Coronary artery (tissue), 2 donors: ENCODE measurements at regions not wholly inside any gene's neighbourhood (a gene's known extent, or its start where the extent isn't known, plus 50 kb on each side); places are given as distances from the start of the nearest gene placed in this dataset.
A peak's percentile ranks its signal among the peaks of the same experiment; 100 is the strongest.

Source experiments
- DNase-seq: peaks from one replicate; pipeline ENCODE4 v3.0.0-alpha.2; 2017; ENCODE audit warnings: low spot score
- H3K27ac ChIP-seq, 2 donors: fragments of 200-600 bp; sonication (generic); one replicate each; pipeline ENCODE4 v1.5.1; 2016 to 2019
- H3K4me3 ChIP-seq: fragments of 200-600 bp; sonication (generic); 2 replicates; pipeline ENCODE4 v1.5.1; 2016; ENCODE audit warnings: mild to moderate bottlenecking, moderate library complexity
- TF ChIP-seq, protein P1 (sequence below): fragments of 200-600 bp; sonication (generic); IDR thresholded peaks from one replicate; pipeline ENCODE4 v1.5.1; 2019; ENCODE audit warnings: antibody characterized with exemption

DNA sequence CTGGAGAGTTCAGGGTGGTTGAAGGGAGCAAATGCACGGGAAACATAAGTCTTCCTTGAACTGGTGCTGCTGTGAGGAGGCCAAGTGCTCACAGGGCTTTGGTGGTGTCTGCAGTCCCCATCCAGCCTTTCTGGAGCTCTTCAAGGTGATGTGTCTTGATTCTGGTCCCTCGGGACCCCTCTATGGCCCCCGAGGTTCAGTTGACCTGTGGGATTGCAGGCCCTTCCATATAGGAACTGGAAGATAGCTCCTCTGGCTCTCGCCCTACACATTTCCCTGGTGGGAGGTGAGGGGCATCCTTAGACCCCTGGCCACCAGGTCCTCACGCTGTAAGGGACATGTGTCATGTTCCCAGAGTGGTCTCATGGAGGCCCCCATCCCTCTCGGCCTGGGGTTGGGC is 191.8 kb downstream of the GADD45G start:
- TF ChIP-seq, protein P1, sequence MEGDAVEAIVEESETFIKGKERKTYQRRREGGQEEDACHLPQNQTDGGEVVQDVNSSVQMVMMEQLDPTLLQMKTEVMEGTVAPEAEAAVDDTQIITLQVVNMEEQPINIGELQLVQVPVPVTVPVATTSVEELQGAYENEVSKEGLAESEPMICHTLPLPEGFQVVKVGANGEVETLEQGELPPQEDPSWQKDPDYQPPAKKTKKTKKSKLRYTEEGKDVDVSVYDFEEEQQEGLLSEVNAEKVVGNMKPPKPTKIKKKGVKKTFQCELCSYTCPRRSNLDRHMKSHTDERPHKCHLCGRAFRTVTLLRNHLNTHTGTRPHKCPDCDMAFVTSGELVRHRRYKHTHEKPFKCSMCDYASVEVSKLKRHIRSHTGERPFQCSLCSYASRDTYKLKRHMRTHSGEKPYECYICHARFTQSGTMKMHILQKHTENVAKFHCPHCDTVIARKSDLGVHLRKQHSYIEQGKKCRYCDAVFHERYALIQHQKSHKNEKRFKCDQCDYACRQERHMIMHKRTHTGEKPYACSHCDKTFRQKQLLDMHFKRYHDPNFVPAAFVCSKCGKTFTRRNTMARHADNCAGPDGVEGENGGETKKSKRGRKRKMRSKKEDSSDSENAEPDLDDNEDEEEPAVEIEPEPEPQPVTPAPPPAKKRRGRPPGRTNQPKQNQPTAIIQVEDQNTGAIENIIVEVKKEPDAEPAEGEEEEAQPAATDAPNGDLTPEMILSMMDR: no peak
- Histone ChIP-seq H3K4me3 (no peak overlapping the region), H3K27ac (no peak overlapping the region)
- DNase-seq: peak; percentile 68

DNA sequence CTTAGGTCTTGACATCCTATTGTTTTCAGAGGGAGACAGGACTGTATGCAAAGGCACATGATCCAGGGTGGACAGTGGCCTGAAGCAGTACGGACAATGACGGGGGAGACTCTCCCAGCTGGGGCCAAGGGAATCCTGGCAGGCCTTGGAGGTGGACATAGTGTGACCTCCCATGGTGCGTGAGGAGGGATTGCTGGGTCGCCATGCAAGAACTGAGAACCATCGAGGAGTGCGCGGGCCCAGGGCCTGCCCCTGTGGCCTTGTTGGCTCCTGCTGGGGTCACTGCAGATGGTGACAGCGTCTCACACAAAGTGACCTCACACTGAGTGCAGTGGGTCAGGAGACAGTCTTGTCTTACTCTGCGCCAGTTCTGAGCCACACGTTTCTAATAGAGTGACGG is 192.4 kb downstream of the GADD45G start:
- H3K4me3 ChIP-seq: no peak overlapping the region
- TF ChIP-seq, protein P1: no peak
- no peak overlapping the region for H3K27ac ChIP-seq
- DNase-seq: peak; percentile 57

DNA sequence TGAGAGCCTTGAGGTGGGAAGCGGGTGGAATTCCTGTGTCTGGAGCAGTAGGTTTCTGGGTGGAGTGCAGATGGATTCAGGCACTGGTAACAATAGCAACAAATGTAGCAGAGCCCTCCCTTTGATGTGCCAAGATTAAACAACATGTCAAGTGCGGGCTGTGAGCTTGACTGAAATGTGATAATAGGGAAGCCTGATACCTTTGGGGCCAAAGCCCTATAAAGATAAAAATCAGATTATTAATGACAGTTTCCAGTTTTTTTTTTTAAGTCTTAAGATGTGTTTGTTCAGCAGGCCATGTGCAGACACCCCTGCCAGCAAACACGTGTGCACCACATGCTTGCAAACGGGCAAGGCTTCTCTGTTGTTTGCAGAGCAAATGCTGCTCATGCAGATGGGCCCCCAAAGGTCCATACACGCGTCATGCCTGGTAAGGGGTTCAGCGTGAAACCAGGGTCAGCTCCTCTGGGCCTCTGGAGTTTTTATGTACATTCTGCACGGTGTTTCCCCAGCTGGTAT is 193.2 kb downstream of the GADD45G start:
- TF ChIP-seq, protein P1: no peak
- H3K27ac ChIP-seq: no peak overlapping the region
- no peak overlapping the region for H3K4me3 ChIP-seq
- DNase-seq: peak; percentile 17

DNA sequence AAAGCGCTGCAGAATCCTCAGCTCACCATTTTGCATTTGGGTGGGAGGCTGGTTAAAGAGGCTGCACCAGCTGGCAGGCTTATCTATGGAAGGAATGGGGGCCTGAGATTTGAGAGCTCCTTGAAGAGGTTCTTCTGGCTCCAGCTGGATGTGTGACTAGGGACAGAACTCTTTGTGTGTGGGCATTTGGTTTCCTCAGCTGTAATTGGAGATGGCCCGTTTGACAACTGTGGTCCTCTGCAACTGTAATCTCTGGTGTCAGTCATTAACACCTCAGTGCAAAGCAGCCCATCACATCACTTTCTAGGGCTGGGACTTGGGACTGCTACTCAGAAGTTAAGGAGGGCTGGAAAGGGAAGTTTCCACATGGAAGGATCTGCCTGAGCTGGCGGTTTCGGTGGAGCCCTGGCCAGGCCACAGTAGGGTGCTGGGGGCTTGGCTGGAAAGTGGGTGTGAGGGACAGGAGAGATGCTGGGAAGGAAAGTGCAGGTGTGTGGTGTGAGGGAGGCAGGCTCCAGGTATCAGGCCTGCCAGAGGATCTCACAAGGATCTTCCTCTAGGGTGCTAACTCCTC is 193.8 kb downstream of the GADD45G start:
- TF ChIP-seq, protein P1: no peak
- Histone ChIP-seq H3K27ac (no peak overlapping the region), H3K4me3 (no peak overlapping the region)
- peak; percentile 38 for DNase-seq

DNA sequence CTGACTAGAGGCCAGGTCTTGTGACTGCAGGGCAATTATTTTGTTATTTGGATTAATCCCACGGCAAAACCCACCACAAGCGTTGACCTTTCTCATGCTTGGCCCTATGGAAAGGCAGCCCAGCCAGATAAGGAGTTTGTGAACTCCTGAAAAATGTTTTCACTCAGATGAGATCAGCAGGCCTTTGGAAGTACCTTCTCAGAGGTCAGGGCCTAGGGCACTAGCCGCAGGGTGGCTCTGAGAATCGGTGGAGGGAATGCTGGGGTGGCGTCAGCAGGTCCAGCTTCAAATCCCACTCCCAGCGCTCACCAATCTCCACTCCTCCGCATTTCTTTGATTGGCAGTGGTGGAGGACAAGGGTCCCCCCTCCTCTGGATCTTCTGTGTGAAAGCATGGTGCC is 194.4 kb downstream of the GADD45G start:
- no peak overlapping the region for H3K27ac ChIP-seq
- peak; percentile 33 for DNase-seq

DNA sequence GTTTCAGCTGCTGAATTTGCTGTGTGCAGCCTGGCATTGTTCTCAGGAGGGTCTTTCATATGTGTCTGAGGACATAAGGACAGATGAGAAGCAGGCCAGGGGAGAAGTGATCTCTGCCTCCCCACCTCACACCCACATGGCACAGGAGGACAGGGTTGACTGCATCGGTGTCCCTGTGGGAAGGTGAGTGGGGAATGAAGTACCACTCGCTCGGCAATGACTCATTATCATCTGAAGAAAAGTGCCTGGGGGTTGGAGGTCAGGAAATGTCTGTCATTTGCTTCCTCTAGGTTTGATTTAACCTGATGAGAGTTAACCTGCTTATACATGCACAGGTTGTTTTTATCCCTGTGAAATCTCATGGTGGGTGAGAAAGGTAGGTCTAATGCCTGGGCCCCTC is 195.0 kb downstream of the GADD45G start:
- no peak for DNase-seq
- Histone ChIP-seq H3K27ac (no peak overlapping the region), H3K4me3 (no peak overlapping the region)
- TF ChIP-seq, protein P1: no peak

More for the DNA sequence above, 194.4 kb downstream of the GADD45G start:
- TF ChIP-seq, protein P1: no peak
- H3K4me3 ChIP-seq: no peak overlapping the region

DNA sequence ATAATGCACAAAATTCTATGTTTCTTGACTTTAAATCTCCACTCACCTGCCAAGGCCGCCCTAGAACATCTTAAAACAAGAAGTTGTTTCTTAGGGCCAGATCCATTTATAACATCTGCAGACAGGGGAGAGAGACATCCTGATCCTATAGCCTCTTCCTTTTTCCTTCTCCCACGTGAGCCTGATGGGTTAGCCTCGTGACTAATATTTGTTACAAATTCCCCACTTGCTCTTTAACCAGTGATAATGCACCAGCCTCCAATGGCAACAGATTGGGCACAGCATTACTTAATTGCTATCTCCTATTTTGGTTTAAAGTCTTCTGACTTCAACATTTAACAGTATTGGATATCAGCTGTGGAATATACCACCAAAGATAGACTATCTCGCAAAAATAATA is 196.5 kb downstream of the GADD45G start:
- peak; percentile 12 for DNase-seq
- no peak overlapping the region for H3K4me3 ChIP-seq
- peak overlapping the region; percentile 4 to 73 for H3K27ac ChIP-seq
- TF ChIP-seq, protein P1: no peak
